Epithelial cell of proximal tubule (primary cell): ENCODE measurements at regions not wholly inside any gene's neighbourhood (a gene's known extent, or its start where the extent isn't known, plus 50 kb on each side); places are given as distances from the start of the nearest gene placed in this dataset.

Experiments
- DNase-seq: peaks from one replicate; pipeline ENCODE4 v3.0.0-alpha.2; 2011; ENCODE audit warnings: low read depth
- H3K4me3 ChIP-seq: 2 replicates; pipeline ENCODE4 v1.5.1; 2011; ENCODE audit warnings: low read depth, mild to moderate bottlenecking, low read length
- CTCF ChIP-seq: conservative IDR thresholded peaks from 2 replicates; pipeline ENCODE4 v1.5.1; 2012; ENCODE audit warnings: low read depth, mild to moderate bottlenecking, low read length

GRCh38 chr18:24631243-24632025, 171.0 kb downstream of the HRH4 start:
- TF ChIP-seq CTCF: no peak
- DNase-seq: no peak
- no peak overlapping the region for H3K4me3 ChIP-seq

- TF ChIP-seq CTCF: no peak
- no peak overlapping the region for H3K4me3 ChIP-seq
- DNase-seq: no peak
These were observed 171.9 kb downstream of the HRH4 start for GRCh38 chr18:24632158-24632988.

DNA sequence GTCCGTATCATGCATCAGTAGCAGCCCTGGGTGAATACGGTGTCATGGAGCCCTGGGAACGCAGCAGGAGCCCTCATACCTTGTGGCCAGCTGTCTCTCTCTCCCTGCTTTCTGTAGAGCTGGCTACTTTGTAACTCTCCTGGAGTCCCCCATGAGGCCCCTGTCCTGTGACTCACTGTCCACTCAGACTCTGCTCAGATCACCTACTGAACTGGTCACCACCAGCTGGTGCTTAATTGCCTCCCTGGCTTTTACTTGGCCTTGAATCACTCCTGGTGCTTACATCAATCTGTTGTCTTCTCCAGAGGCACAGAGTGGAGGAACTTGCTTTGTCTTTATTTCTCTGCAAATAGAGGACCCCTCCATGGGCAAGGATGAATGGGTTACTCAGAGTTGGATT, 172.7 kb downstream of the HRH4 start:
- DNase-seq: no peak
- no peak overlapping the region for H3K4me3 ChIP-seq
- TF ChIP-seq CTCF: no peak

GRCh38 chr18:24649571-24649970, 189.1 kb downstream of the HRH4 start:
- DNase-seq: no peak
- no peak overlapping the region for H3K4me3 ChIP-seq
- no peak for TF ChIP-seq CTCF

DNA sequence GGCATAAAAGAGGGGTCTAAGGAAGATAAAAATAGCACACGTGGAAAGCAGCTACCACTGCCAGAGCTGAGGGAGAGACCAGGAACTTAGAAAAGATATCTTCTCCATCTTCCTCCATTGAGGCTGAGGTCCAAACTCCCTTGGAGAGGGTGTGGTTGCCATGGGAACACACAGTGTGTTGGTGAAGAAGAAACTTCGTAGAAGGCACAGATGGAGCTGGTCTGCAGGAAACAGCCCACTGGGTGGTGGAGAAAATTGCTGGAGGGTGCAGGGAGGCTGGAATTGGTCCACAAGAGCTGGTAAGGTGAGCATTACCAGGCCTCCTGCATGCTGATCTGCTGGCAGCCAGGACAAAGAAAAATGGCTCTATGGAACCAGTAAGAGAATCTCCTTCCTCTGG, 191.0 kb downstream of the HRH4 start:
- DNase-seq: no peak
- TF ChIP-seq CTCF: no peak
- no peak overlapping the region for H3K4me3 ChIP-seq

DNA sequence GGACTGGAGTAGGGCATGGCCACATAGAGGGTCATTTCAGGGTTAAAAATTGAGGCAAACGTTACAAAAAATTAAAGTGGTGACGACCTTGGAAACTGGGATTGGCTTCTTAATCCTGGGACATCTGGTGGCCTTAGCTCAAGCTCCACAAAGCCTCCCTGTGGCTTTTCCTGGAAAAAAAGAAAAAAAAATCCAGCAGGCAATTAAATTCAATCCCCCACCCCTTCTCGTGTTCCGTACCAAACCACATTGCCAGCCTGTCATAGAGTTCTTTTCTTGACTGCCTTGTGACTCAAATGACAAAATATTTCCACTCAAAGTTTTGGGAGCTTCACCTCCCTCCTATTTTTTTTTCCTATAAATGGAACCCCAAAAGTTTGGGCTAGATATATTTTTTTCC, 195.6 kb downstream of the HRH4 start:
- H3K4me3 ChIP-seq: no peak overlapping the region
- DNase-seq: no peak
- TF ChIP-seq CTCF: no peak
